ENCODE measurements at regions not wholly inside any gene's neighbourhood (a gene's known extent, or its start where the extent isn't known, plus 50 kb on each side); places are given as distances from the start of the nearest gene placed in this dataset.

DNA sequence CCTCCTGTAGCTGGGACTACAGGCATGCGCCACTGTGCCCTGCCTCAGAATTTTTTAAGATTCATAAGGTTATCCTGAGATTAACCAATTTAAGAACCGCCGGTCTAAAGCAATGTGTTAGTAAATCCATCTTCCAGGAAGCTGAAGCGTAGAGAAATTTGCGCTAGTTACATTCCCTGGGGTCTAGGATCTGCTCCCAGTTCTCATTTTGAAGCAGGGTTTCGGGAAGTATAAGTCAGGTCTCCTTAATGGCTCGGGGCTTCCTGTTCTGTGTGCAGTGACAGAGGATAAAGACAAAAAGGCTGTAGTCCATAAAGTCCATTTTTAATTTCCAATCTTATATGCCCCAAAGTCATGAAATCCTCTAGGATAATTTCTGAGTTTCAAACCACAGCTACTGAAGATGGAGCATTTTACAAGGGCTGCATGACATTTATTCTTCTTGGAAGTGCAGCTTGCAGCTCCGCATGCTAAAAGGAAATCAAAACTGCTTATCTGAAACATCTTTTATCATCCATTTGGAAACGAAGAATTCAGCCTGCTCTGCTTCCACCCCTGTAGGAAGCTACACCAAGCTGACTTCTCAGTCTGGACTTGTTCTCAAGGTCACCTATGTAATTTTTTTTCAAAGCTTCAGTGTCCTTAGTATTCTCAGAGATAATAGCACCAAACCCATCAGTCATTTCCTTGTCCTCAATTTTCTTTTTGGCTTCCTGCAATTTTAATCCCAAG lies 326.1 kb downstream of the PRL start:
- no peak for DNase-seq

DNA sequence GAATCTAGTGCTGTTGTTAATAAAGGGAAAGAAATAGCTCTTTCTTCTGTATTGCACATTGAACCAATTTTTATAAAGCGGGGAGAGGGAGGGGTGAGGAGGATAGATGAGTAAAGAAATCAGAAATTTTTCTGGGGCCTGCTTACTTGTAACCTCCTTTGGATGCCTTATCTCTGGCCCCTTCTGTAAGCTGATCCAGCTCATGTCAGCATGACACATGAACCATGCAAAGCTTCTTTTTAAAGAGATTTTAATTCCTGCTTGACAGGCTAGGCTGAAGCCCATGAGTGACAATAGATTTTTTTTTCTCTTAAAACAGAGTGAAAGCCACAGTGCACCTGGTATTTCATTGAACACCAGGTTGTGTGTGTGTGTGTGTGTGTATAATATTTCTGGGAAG lies 325.3 kb downstream of the PRL start:
- DNase-seq, result no peak

DNA sequence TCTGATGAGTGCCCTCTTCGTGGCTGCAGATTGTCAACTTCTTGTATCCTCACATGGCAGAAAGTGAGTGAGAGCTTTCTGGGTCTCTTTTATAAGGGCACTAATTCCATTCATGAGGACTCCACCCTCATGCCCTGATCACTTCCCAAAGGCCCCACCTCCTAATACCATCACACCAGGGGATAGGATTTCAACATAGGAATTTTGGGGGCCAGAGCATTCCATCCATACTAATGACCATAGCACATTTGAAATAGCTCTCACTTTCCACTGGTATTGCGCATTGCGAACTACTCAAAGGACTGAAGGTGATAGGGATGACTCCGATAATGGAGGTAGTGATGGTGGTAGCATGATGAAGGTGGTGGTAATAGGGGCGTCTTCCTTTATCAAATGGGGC lies 324.3 kb downstream of the PRL start:
- no peak for DNase-seq

GRCh38 chr6:21977346-21977745 lies 319.5 kb downstream of the PRL start:
- DNase-seq, result no peak

- no peak for DNase-seq
Observed at GRCh38 chr6:21981235-21981833, 315.5 kb downstream of the PRL start.

DNA sequence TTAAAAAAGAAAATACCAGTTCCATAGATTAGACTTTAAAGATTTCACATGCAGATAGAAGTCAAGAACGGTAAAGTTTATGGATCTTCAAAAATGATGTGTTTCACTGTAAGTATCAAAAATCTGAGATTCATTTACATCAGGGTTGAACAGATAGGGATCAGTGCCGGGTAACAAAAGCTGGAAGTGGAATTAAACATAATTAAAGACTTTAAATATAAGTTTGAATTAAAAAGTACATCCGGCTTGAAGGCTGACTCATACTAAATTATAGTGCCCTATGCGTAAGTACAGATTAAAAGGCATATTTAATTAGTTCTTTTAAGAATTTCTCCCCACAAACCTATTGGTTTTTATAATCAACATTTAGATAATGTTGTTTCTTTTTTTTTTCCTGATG lies 312.7 kb downstream of the PRL start:
- no peak for DNase-seq

DNA sequence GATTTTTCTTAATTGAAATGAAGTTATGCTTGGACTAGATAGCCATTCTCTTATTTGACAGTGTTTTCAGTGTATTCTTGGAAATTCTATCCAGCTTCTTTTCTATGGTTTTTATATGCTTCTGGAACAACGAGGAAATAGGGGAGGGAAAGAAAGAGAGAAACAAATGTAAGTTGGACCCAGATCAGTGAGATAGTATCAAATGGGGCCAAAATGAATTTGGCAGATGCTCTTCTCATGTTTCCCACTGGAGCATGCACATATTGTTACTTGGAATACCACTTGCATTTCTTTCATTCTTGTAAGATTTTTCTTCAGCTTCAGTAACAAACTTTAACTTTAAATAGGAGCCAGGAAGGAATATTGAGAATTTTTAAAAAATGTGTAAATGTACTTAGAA lies 312.3 kb downstream of the PRL start:
- DNase-seq, result no peak

DNA sequence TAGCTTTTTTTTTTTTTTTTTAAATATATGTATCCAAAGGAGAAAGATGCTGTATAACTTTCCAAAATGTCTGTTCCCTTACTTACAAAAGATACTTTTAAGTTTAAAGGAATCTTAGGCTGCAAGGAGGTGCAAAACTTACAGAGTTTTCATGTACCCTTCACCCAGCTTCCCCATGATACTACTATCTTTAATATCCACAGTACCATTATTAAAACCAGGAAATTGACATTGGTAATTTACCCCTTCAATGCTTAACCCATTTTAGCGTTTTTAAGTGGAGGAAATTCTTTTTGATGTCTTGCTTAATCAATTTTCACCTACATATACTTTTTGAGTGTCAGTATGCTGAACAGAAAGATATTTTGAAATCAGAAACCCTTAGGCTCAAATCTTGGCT lies 310.9 kb downstream of the PRL start:
- no peak for DNase-seq

- no peak for DNase-seq
Observed at GRCh38 chr6:21986703-21987102, 310.1 kb downstream of the PRL start.

GRCh38 chr6:21987501-21987957 lies 309.3 kb downstream of the PRL start:
- DNase-seq, result no peak

DNA sequence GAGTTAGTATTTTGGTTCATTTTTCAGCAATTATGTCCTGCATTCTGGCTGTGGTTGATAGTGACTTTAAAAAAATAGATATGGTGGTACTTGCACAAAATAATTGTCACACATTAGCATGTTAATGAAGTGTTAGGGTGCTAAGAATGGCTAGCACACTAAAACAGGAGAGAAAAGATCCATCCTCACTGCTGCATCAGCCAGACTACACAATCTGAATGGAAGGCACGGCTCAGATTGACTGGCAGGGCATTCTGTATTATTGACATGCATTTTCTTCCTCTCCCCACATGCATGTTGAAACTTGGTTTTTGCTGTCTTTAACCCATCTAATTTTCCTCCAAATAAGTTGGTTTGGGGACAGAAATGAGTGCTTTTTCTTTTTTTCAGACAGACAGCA lies 306.3 kb downstream of the PRL start:
- no peak for DNase-seq

- DNase-seq, result no peak
Observed at GRCh38 chr6:21992178-21992967, 304.5 kb downstream of the PRL start.

GRCh38 chr6:21993841-21994240 lies 303.0 kb downstream of the PRL start:
- no peak for DNase-seq

DNA sequence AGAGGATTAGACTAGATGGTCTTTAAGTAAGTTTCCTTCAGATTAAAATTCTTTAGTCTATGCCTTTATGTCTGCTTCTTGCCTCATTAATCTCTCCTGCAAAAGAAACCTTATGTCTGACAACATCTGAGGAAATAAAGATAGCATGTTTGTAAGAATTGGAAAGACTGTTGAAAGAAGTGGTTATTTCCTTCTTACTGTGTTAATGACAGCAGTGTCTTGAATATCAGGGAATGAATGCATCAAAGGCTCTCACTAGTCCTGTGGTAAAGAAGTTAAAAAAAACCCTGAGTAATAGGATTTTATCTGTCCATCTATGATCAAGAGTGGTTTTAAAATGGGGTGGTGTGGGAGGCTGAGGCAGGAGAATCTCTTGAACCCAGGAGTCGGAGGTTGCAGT lies 302.0 kb downstream of the PRL start:
- DNase-seq, result no peak

GRCh38 chr6:21995318-21995717 lies 301.5 kb downstream of the PRL start:
- DNase-seq, result no peak

DNA sequence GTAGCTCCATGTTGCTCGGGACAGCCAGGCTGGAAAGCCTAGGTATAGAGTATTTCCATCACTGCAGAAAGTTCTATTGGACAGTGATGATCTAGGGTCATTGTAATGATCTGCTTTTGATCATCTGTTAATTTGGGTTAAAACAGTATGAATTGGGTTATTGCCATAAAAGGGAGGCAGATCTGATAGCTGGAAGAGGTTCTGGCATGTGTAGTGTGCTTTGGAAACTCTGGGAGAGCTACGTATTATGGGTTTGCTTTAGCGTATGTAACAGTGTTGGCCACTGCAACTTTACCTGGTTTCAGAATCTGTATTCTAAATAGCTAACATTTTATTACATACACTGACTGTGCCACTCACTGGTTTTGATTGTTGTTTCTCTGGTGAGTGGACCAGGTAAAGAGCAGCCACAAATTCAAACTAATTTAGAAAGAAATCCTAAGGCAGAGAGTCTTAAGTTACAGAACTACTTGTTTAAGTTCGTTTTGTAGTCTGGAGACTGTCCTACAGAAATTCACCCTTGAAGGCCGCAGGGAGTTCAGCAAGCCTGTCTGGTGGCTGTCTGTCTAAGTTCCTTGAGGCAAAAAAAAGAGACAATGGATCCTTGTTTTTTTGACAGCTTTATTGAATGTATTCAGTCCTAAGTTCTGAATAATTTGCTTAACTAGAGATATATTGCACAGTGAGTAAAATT lies 300.3 kb downstream of the PRL start:
- DNase-seq, result no peak

- no peak for DNase-seq
Observed at GRCh38 chr6:21997119-21998037, 299.5 kb downstream of the PRL start.

DNA sequence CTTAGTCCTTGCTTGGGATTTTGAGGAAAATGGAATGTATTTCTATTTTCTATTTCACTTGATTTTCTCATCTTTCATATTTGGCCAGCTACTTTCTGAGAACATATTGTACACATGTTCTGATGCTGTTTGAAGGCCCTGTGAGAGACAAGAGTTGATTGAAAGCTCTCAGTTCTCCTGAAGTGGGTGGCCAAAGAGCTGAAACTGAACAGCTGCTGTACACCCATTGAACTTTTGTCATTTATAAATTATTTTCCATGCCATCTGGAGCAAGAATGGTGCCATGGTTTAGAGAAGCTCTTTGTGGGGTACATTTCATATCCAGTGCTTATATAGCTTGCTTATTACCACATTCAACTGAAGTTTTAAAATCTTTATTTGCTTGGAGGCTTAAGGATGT lies 298.3 kb downstream of the PRL start:
- DNase-seq, result peak; percentile 97

- DNase-seq, result peak; percentile 96
Observed at GRCh38 chr6:21999012-21999528, 297.8 kb downstream of the PRL start.

DNA sequence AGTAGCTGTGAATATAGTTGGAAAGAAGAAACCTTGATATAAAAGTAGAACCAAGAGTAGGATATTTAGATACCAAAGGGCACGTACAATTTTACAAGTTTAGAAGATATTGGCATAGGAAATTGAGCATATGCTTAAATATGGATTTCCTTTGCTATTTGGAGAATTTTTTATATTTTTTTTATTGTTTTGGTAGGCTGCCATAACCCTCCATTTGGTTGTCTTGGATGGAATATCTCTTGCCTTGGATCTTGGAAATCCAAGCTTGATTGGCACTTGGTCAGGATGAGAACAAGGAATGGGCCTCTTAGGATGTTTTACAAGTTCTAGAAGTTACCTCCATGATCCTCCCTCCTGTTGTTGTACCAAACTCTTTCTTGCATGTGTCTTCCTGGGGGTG lies 297.1 kb downstream of the PRL start:
- DNase-seq, result peak; percentile 53

DNA sequence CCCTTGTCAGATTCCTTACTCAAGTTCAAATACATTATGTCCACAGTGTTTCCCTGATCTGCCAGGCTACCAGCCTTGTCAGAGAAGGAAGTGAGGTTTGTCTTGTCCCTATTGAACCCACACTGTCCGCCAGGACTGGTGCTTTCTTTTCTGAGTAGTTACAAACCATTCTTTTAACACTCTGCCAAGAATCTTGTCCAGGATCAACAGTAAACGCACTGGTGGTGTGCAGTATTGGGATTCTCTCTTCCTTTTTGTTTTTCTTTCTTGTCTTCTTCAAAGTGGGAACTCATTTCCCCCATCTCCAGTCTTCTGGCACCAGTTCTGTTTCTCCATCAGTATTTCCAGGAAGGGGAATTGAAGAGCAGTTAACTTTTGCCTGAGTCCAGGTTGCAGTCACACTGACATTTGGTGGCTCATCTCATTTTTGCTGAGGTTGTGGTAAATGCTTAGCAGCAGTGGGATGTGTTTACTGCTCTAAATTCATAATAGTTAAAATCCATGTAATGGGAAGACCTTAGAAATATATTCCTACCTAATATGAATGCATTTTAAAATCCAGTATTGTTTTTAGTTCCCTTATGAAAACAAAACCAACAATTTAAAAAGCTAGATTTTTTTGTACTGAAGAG lies 295.3 kb downstream of the PRL start:
- DNase-seq, result peak; percentile 54

- DNase-seq, result no peak
Observed at GRCh38 chr6:22003287-22003686, 293.5 kb downstream of the PRL start.

All from NCI-H446 treated with DMSO at 0.1 percent for 48 hours (cell line).